Prostate gland (tissue), 2 donors: ENCODE measurements at regions not wholly inside any gene's neighbourhood (a gene's known extent, or its start where the extent isn't known, plus 50 kb on each side); places are given as distances from the start of the nearest gene placed in this dataset.

Source experiments
- CTCF ChIP-seq, 4 experiments: fragments of 200-600 bp in 2 of 4; fragments of 450-650 bp in 2 of 4; sonication (generic) in 2 of 4; IDR thresholded peaks; 1 replicate in 3 of 4; 2 replicates in 1 of 4; pipeline ENCODE4 v1.5.1; 2016 to 2019; ENCODE audit warnings: antibody characterized with exemption in 4 of 4, mild to moderate bottlenecking in 2 of 4, moderate library complexity in 2 of 4
- POLR2A ChIP-seq: fragments of 450-650 bp; IDR thresholded peaks from one replicate; pipeline ENCODE4 v1.6.1; 2016; ENCODE audit warnings: antibody characterized with exemption, mild to moderate bottlenecking
- POLR2AphosphoS5 ChIP-seq: sonication (generic); formaldehyde crosslinking; IDR thresholded peaks from one replicate; pipeline ENCODE4 v1.6.1; 2017; ENCODE audit warnings: antibody characterized with exemption

- TF ChIP-seq CTCF (IDR thresholded peaks at IDR 0.05) (no peak), POLR2AphosphoS5 (no peak), POLR2A (no peak)
Observed at GRCh38 chr10:33796680-33797079, 462.2 kb upstream of the NRP1 start.
